PC-9 (cell line): ENCODE measurements at regions not wholly inside any gene's neighbourhood (a gene's known extent, or its start where the extent isn't known, plus 50 kb on each side); places are given as distances from the start of the nearest gene placed in this dataset.
"Not testable (repeated sequence)": the region's sequence is repeated elsewhere in the genome, so short reads cannot be mapped to it uniquely, and the experiment has no call there.

ENCODE experiments used
- BruUV-seq: library from RNA; stranded (reverse); fragments of 400-500 nt; replicated peaks from 2 replicates; lab custom pipeline; 2021; lab: Mats Ljungman, UMichigan
- CTCF ChIA-PET: fragments of 300-600 bp; sonication (Branson Sonifier 250); formaldehyde crosslinking; loops from one replicate; lab custom pipeline; 2022; ENCODE audit warnings: antibody characterized with exemption; lab: Charles Lee
- POLR2A ChIA-PET: fragments of 300-600 bp; sonication (Branson Sonifier 250); formaldehyde crosslinking; loops from one replicate; lab custom pipeline; 2022; ENCODE audit warnings: antibody characterized with exemption; ENCODE audit not compliant: unreplicated experiment; lab: Charles Lee
- DNase-seq, 2 experiments: peaks; one replicate each; pipeline versions ENCODE4 v3.0.0 to v3.0.0-alpha.2; 2015 to 2022; ENCODE audit warnings: mixed read lengths in 1 of 2
- H2AFZ ChIP-seq: fragments of 200-600 bp; sonication (generic); 2 replicates; pipeline ENCODE4 v1.8.1; 2017; ENCODE audit warnings: antibody characterized with exemption
- H3F3A ChIP-seq: fragments of 200-600 bp; sonication (generic); 2 replicates; pipeline ENCODE4 v1.8.1; 2017; ENCODE audit warnings: antibody characterized with exemption, mild to moderate bottlenecking, low read depth; ENCODE audit not compliant: insufficient read depth
- H3K27ac ChIP-seq: fragments of 200-600 bp; sonication (generic); 2 replicates; pipeline ENCODE4 v1.6.1; 2016; ENCODE audit warnings: mixed run types
- H3K27me3 ChIP-seq: fragments of 200-600 bp; sonication (generic); 2 replicates; pipeline ENCODE4 v1.6.1; 2016; ENCODE audit warnings: low read depth, mixed run types; ENCODE audit not compliant: insufficient read depth
- H3K36me3 ChIP-seq: fragments of 200-600 bp; sonication (generic); 2 replicates; pipeline ENCODE4 v1.6.1; 2016; ENCODE audit warnings: low read depth, mixed run types
- H3K4me1 ChIP-seq: fragments of 200-600 bp; sonication (generic); replicated peaks from 2 replicates; pipeline ENCODE4 v1.6.1; 2016; ENCODE audit warnings: mixed run types; ENCODE audit not compliant: insufficient read depth
- H3K4me2 ChIP-seq: fragments of 200-600 bp; sonication (generic); 2 replicates; pipeline ENCODE4 v1.6.1; 2017; ENCODE audit warnings: mixed run types
- H3K4me3 ChIP-seq: fragments of 200-600 bp; sonication (generic); 2 replicates; pipeline ENCODE4 v1.6.1; 2016; ENCODE audit warnings: mixed run types
- H3K79me2 ChIP-seq: fragments of 200-600 bp; sonication (generic); 2 replicates; pipeline ENCODE4 v1.6.1; 2017; ENCODE audit warnings: low read depth, mixed run types
- H3K9me2 ChIP-seq: fragments of 200-600 bp; sonication (generic); 2 replicates; pipeline ENCODE4 v1.8.1; 2017; ENCODE audit warnings: mild to moderate bottlenecking; ENCODE audit not compliant: insufficient read depth
- H3K9me3 ChIP-seq: fragments of 200-600 bp; sonication (generic); 2 replicates; pipeline ENCODE4 v1.8.1; 2016; ENCODE audit warnings: low read depth; ENCODE audit not compliant: insufficient read depth
- H4K20me1 ChIP-seq: fragments of 200-600 bp; sonication (generic); 2 replicates; pipeline ENCODE4 v1.8.1; 2017; ENCODE audit not compliant: insufficient read depth
- CTCF ChIP-seq: fragments of 200-600 bp; sonication (generic); conservative IDR thresholded peaks from 2 replicates; pipeline ENCODE4 v1.6.1; 2017; ENCODE audit warnings: mixed run types, antibody characterized with exemption, mild to moderate bottlenecking, moderate library complexity
- EZH2 ChIP-seq: fragments of 200-600 bp; sonication (generic); IDR thresholded peaks from 2 replicates; pipeline ENCODE4 v1.8.0; 2017; ENCODE audit warnings: antibody characterized with exemption, low read depth
- intact Hi-C: fragments of 100-400 bp; cut with micrococcal nuclease; formaldehyde crosslinking; loops from one replicate; pipeline ENCODE4 v1.10.0; 2022; ENCODE audit not compliant: unreplicated experiment

GRCh38 chr3:161941891-161942290 lies 445.3 kb downstream of the OTOL1 start:
- H3K4me2 ChIP-seq: no peak overlapping the region
- TF ChIP-seq EZH2 (no peak), CTCF (no peak)
- no peak for DNase-seq
- no peaks in the 10 kb centered on the region for H3K27me3 ChIP-seq
- intact Hi-C loops: no loop called here
- H3K79me2 ChIP-seq: no peaks in the 10 kb centered on the region
- H3K36me3 ChIP-seq: no peaks in the 10 kb centered on the region
- ChIA-PET CTCF (no interaction called here), POLR2A (no interaction called here)
- no peaks in the 10 kb centered on the region for H3K9me3 ChIP-seq
- no peaks in the 10 kb centered on the region for H3K9me2 ChIP-seq
- no peaks in the 10 kb centered on the region for H3F3A ChIP-seq
- H3K4me3 ChIP-seq: no peak overlapping the region
- H4K20me1 ChIP-seq: no peaks in the 10 kb centered on the region
- H2AFZ ChIP-seq: no peak overlapping the region
- H3K27ac ChIP-seq: no peak overlapping the region
- BruUV-seq: no TSS peak
- no peaks in the 10 kb centered on the region for H3K4me1 ChIP-seq

- H3K36me3 ChIP-seq, H3K79me2 ChIP-seq, DNase-seq, H3K27me3 ChIP-seq, H3F3A ChIP-seq, H2AFZ ChIP-seq, H3K9me3 ChIP-seq, H3K9me2 ChIP-seq, CTCF ChIA-PET, H3K4me1 ChIP-seq, POLR2A ChIA-PET, BruUV-seq, intact Hi-C loops, H3K4me2 ChIP-seq, H3K27ac ChIP-seq, H4K20me1 ChIP-seq, H3K4me3 ChIP-seq: not testable (repeated sequence)
Measured at GRCh38 chr3:161943801-161944345, 447.3 kb downstream of the OTOL1 start.

GRCh38 chr3:161946443-161946960 lies 449.9 kb downstream of the OTOL1 start:
- H2AFZ ChIP-seq: no peak overlapping the region
- no peaks in the 10 kb centered on the region; the same call in 1 of the 2 replicates for H3K9me2 ChIP-seq
- no peaks in the 10 kb centered on the region for H3K9me3 ChIP-seq
- no peak overlapping the region for H3K4me3 ChIP-seq
- no peak for TF ChIP-seq CTCF
- no peak for TF ChIP-seq EZH2
- H3K36me3 ChIP-seq: no peaks in the 10 kb centered on the region
- H3F3A ChIP-seq: no peaks in the 10 kb centered on the region
- intact Hi-C loops: loop anchor here (5.0 kb wide), 1 partner anchor 141 kb away; no protein-coding TSS in a partner anchor
- H3K4me1 ChIP-seq: no peaks in the 10 kb centered on the region
- no peaks in the 10 kb centered on the region for H4K20me1 ChIP-seq
- ChIA-PET POLR2A (no interaction called here), CTCF (no interaction called here)
- H3K27ac ChIP-seq: no peak overlapping the region
- H3K27me3 ChIP-seq: no peaks in the 10 kb centered on the region
- H3K79me2 ChIP-seq: no peaks in the 10 kb centered on the region
- H3K4me2 ChIP-seq: no peak overlapping the region
- BruUV-seq: no TSS peak
- no peak for DNase-seq
